GM12878 (cell line): ENCODE measurements at regions not wholly inside any gene's neighbourhood (a gene's known extent, or its start where the extent isn't known, plus 50 kb on each side); places are given as distances from the start of the nearest gene placed in this dataset.

ENCODE experiments used
- GABPA ChIP-seq: IDR thresholded peaks from 2 replicates; pipeline ENCODE4 v1.6.1; 2014; ENCODE audit warnings: antibody characterized with exemption, low read depth, mild to moderate bottlenecking, inconsistent platforms
- POLR2AphosphoS5 ChIP-seq: IDR thresholded peaks from 2 replicates; pipeline ENCODE4 v1.6.1; 2011; ENCODE audit warnings: mild to moderate bottlenecking, low read length, inconsistent platforms
- SP1 ChIP-seq: IDR thresholded peaks from one replicate; pipeline ENCODE4 v1.6.1; 2011; ENCODE audit warnings: low read depth, low read length
- ZNF207 ChIP-seq: fragments of 450-650 bp; IDR thresholded peaks from 2 replicates; pipeline ENCODE4 v1.6.1; 2014; ENCODE audit warnings: antibody characterized with exemption, mild to moderate bottlenecking, borderline replicate concordance
- TF ChIP-seq, protein P1 (sequence below), 3 experiments: IDR thresholded peaks in 2 of 3; conservative IDR thresholded peaks in 1 of 3; 2 replicates each; pipeline ENCODE4 v1.5.1; 2011; ENCODE audit warnings: low read depth in 3 of 3, low read length in 3 of 3, mild to moderate bottlenecking in 3 of 3, control low read depth in 2 of 3, moderate library complexity in 2 of 3, inconsistent platforms in 1 of 3, mixed read lengths in 1 of 3; ENCODE audit not compliant: control insufficient read depth in 2 of 3, insufficient read depth in 1 of 3; ENCODE audit errors: extremely low read depth in 1 of 3

DNA sequence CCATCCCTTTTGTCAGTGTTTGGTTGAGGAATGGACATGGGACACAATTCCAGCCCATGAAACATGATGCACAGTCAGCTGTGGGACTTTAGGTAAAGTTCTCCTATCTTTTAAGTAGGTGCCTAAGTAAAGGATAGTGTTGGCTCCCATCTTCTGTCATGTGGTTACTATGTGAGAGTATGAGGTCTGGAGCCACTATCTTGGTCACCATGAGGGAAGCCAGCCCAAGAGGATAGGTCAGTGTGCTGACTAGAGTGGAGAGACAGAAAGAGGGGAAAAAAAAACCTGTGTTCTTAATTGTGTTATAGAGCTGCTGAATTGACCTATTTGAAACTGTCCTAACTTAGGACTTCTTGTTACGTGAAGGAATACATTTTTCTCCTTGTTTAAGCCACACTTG, 89.7 kb upstream of the NAMPT start:
- TF ChIP-seq ZNF207, result no peak
- TF ChIP-seq POLR2AphosphoS5, result no peak
- TF ChIP-seq GABPA, result no peak
- no peak for TF ChIP-seq SP1
- TF ChIP-seq, protein P1, sequence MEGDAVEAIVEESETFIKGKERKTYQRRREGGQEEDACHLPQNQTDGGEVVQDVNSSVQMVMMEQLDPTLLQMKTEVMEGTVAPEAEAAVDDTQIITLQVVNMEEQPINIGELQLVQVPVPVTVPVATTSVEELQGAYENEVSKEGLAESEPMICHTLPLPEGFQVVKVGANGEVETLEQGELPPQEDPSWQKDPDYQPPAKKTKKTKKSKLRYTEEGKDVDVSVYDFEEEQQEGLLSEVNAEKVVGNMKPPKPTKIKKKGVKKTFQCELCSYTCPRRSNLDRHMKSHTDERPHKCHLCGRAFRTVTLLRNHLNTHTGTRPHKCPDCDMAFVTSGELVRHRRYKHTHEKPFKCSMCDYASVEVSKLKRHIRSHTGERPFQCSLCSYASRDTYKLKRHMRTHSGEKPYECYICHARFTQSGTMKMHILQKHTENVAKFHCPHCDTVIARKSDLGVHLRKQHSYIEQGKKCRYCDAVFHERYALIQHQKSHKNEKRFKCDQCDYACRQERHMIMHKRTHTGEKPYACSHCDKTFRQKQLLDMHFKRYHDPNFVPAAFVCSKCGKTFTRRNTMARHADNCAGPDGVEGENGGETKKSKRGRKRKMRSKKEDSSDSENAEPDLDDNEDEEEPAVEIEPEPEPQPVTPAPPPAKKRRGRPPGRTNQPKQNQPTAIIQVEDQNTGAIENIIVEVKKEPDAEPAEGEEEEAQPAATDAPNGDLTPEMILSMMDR (IDR thresholded peaks at IDR 0.05 in 2 of 3, conservative IDR thresholded peaks at IDR 0.05 in 1 of 3; ENCODE audit: control insufficient read depth in 2 of 3, extremely low read depth in 1 of 3, insufficient read depth in 1 of 3, low read depth in 3 of 3, low read length in 3 of 3), result no peak
